Fibroblast of pulmonary artery (primary cell): ENCODE measurements at regions not wholly inside any gene's neighbourhood (a gene's known extent, or its start where the extent isn't known, plus 50 kb on each side); places are given as distances from the start of the nearest gene placed in this dataset.

Source experiments
- DNase-seq: peaks from one replicate; pipeline ENCODE4 v3.0.0-alpha.2; 2010; ENCODE audit warnings: low read depth
- H3K4me3 ChIP-seq: replicated peaks from 2 replicates; pipeline ENCODE4 v1.5.1; 2011; ENCODE audit warnings: low read depth, mild to moderate bottlenecking, control low read depth, low read length, moderate library complexity
- TF ChIP-seq, protein P1 (sequence below): IDR thresholded peaks from 2 replicates; pipeline ENCODE4 v1.5.1; 2011; ENCODE audit warnings: mild to moderate bottlenecking, control low read depth, low read length, inconsistent platforms; ENCODE audit errors: missing control alignments

DNA sequence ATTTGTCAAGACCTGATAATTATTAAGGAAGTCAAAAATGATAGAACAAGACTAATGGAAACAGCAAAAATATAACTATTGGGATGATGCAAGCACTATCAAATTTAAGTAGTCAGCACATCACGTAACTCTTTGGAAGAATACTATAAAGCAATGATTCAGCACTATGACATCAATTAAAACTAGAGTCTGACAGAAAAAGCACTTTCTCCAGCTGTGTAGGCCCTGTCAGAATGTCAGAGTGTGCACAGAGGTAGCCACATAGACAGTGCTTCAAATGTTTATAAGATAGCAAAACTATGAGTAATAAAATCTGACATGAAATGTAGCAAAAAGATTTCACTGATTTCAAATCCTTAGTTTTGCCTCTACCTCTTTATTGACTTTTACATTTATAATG is 1226.6 kb upstream of the ADGRL3 start:
- H3K4me3 ChIP-seq = no peak overlapping the region
- TF ChIP-seq, protein P1, sequence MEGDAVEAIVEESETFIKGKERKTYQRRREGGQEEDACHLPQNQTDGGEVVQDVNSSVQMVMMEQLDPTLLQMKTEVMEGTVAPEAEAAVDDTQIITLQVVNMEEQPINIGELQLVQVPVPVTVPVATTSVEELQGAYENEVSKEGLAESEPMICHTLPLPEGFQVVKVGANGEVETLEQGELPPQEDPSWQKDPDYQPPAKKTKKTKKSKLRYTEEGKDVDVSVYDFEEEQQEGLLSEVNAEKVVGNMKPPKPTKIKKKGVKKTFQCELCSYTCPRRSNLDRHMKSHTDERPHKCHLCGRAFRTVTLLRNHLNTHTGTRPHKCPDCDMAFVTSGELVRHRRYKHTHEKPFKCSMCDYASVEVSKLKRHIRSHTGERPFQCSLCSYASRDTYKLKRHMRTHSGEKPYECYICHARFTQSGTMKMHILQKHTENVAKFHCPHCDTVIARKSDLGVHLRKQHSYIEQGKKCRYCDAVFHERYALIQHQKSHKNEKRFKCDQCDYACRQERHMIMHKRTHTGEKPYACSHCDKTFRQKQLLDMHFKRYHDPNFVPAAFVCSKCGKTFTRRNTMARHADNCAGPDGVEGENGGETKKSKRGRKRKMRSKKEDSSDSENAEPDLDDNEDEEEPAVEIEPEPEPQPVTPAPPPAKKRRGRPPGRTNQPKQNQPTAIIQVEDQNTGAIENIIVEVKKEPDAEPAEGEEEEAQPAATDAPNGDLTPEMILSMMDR = no peak
- no peak for DNase-seq

DNA sequence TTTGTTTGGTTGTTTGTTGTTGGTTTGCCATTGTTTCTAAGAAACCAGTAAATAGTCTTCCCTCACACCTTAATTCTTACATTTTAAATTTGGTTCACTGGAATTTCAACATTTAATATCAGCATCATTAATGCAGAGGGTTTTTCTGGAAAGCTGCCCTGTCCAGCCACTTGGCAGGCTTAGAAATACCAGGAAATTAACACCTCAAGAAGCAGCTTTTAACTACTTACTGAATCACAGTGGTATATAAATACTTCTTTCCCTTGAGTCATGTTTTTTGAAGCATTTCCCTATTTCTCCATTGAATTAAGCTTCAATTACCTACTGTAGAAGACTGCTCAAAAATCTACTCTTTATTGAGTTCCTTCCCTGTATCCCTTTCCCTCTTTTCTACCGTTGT is 1221.1 kb upstream of the ADGRL3 start:
- no peak overlapping the region for H3K4me3 ChIP-seq

DNA sequence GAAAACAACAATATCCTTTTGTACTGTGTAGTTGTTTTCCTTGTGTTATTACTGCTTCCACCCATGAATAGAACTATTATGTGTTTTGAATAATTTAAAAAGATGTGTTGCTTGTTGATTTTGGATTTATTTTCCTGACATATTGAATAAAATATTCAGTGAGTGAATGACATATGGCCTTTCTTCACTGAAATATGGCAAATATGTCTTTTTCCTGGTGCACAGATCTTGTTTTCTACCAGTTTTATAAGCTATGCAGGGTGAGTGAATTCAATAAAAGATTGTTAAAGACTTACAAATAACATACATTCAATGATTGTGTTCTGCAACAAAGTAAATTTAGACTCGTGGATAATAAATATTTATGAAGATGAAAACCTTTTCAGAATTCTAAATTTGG is 1216.3 kb upstream of the ADGRL3 start:
- H3K4me3 ChIP-seq = no peak overlapping the region
- TF ChIP-seq, protein P1 = no peak
- DNase-seq = no peak

More for the DNA sequence above, 1221.1 kb upstream of the ADGRL3 start:
- no peak for DNase-seq
- TF ChIP-seq, protein P1 = no peak

DNA sequence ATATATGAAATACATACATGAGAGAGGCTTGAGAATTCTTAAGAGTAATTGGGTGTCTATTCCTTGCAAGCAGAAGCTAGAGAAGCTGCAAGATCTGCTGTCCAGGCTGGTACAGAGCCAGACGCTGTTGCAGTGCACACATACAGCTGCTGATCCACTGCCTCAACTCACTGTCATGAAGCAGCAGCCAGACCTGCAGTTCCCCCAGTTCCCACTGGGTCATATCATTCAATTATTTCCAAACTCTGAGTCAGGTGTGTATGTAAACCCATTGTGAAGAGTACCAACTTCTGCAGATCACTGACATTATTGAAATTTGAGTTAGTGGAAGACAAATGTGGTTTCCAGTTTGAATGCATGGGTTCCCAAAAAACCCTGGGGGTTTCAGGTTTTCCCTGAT is 1212.8 kb upstream of the ADGRL3 start:
- no peak for DNase-seq
- TF ChIP-seq, protein P1 = no peak
- H3K4me3 ChIP-seq = no peak overlapping the region

DNA sequence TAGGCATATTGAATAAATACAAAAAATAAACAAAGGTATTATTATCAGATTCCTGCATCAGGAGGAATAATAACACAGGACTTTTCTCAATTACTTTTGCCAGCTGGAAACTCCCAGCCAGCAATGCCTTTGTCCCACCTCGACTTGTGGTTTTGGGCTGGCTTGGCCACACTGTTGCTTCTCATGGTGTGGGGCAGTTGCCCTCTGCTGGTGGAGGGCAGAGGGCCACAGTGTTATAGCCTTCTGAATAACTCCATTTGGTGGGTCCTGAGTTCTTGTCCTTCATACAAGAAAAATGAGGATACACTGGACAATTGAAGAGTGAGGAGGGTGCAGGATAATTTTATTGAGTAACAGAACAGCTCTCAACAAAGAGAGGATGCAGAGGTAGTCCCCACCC is 1206.0 kb upstream of the ADGRL3 start:
- TF ChIP-seq, protein P1 = no peak
- H3K4me3 ChIP-seq = no peak overlapping the region
- DNase-seq = no peak

DNA sequence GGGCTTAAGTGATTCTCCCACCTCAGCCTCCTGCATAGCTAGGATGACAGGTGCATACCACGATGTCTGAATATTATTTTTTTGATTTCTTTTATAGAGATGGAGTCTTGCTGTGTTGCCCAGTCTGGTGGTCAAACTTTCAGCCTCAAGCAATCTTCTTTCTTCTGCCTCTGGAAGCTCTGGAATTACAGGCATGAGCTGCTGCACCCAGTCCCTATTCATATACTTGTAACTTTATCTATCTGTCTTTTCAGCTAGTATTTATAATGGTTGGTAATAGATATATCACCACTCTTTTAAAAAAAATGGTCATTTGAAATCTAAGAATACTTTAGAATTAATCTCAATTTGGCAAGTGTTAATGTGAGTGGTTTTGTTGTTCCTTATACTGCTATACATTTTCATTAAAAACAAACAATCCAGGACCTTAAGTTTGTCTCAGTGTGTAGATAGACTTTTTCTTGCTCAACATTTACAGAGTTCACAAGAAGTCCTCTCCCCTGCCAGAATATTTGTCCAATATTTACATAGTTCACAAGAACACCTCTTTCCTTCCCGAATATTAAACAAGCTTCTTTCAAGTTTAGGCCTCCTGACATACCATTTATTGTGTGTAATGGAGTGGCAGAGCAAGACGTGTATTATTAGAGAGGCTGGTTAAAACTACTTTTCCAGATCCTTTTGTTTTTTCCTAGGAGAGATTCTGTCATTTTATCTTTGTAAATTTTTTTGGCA is 1197.4 kb upstream of the ADGRL3 start:
- TF ChIP-seq, protein P1 = no peak
- no peak for DNase-seq
- no peak overlapping the region for H3K4me3 ChIP-seq
